LNCAP (cell line): ENCODE measurements at regions not wholly inside any gene's neighbourhood (a gene's known extent, or its start where the extent isn't known, plus 50 kb on each side); places are given as distances from the start of the nearest gene placed in this dataset.

ENCODE experiments used
- CTCF ChIP-seq: fragments of 450-650 bp; IDR thresholded peaks from 2 replicates; pipeline ENCODE4 v1.5.1; 2017; ENCODE audit warnings: mild to moderate bottlenecking

GRCh38 chr10:65360497-65360896, 1565.3 kb upstream of the LRRTM3 start:
- no peak for TF ChIP-seq CTCF

GRCh38 chr10:65365878-65366277, 1560.0 kb upstream of the LRRTM3 start:
- TF ChIP-seq CTCF: no peak

GRCh38 chr10:65367706-65368105, 1558.1 kb upstream of the LRRTM3 start:
- no peak for TF ChIP-seq CTCF

GRCh38 chr10:65375528-65375927, 1550.3 kb upstream of the LRRTM3 start:
- TF ChIP-seq CTCF: no peak

- no peak for TF ChIP-seq CTCF
These were observed 1548.1 kb upstream of the LRRTM3 start for GRCh38 chr10:65377687-65378086.

- TF ChIP-seq CTCF: no peak
These were observed 1531.1 kb upstream of the LRRTM3 start for GRCh38 chr10:65394502-65395297.

GRCh38 chr10:65395631-65396030, 1530.2 kb upstream of the LRRTM3 start:
- TF ChIP-seq CTCF: no peak

GRCh38 chr10:65396997-65397396, 1528.8 kb upstream of the LRRTM3 start:
- TF ChIP-seq CTCF: no peak
